Iris pigment epithelial cell (primary cell): ENCODE measurements at regions not wholly inside any gene's neighbourhood (a gene's known extent, or its start where the extent isn't known, plus 50 kb on each side); places are given as distances from the start of the nearest gene placed in this dataset.

ENCODE experiments used
- DNase-seq: peaks from one replicate; pipeline ENCODE4 v3.0.0-alpha.2; 2011; ENCODE audit warnings: low read depth

DNA sequence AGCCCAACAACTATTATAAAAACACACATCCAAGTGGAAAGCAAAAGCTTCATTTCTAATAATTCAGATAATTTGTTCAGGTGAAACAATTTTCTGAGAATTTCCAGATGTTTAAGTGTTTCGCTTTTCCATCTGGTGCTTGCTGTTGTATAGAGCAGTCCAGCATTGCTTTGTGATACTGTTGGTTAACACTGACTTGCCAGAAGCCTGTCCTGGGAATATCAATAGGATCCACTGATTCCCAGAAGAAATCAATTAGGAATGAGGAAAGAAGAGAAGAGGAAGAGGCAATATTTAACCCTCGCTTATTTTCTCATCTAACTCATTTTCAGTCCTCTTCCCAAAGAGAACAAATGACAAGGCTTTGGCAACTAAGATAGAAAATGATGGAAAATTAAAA is 94.9 kb upstream of the DDIT4L start:
- no peak for DNase-seq

DNA sequence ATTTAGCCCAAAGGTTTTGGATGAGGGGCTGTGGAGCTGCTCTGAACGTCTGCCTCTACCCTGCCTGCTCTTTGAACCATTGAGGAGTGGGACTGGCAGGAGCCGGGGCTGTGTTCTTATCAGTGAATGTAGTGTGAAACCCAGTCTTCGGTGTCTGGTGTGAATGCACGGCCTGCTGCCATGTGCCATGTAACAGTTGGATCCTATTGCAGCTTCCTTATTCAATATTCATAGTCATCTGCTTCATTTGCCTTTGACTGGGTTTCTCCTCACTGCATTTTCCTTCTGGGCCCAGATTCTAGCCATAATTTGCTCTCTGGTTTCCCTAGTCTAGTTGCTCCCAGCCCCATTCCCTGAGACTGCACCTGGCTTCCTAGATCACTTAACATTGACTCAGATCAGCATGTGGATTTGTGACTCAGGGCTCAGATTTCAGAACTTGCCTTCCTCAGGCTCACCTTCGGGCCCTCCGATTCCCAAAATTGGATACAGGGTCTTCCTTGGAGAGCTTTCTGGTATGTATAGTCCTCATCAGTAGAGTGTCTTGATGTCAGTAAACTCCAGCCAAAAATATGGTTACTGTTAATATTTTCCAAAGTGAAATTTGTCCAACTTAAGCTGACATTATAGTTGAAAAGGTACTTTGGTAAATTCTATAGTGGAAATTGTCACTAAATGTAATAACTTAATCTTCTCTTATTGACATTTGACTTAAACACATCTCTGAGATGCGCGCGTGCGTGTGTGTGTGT is 94.0 kb upstream of the DDIT4L start:
- DNase-seq = no peak

DNA sequence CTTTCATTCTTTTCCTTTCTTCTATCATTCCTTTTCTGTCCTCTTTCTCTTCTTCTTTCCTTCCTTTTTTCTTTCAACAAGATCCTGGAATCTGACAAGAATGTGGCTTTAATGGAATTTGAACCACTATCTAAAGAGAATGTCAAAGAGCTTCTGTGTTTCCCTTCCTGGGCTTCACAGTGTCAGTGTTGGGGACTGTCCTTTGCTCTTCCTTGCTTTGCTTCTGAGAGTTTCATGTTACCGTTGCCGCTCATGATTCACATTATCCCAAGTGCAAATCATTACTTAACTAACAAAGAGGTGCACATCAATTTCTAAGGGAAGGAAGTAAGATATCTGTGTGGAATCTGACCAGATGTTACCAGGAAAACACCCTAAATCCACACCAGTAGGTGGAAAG is 90.5 kb upstream of the DDIT4L start:
- DNase-seq = no peak

DNA sequence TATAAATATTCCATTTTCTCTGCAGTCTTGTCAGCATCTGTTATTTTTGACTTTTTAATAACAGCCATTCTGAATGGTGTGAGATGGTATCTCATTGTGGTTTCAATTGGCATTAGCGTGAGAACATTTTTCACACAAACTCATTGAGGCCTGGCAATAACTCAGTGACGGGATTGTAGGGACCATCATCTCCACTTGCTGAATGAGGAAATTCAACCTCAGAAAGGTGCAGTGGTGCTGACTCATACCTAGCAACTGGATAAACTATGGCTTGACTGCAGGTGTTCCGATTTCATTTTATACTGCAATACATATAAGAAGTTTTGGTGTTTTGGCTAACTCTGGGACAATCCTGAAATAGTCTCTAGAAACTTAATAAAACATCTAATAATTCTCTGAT is 88.3 kb upstream of the DDIT4L start:
- DNase-seq = no peak

DNA sequence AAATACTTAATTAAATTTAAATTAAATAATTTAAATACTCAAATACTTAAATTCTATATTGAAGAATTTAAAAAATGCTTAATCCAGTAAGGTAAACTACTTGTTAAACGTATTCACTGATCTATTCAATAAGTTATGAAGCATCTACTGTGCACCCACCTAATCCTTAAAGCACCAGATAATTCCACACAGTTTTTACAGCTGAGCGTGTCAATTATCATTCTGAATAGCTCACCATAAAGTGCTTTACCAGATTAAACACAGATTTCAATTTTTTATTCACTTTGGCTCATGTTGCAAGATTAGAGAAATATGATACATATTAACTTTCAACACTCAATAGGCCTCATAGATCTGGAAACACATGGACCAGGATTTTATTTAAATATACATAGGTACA is 79.2 kb upstream of the DDIT4L start:
- DNase-seq = no peak

DNA sequence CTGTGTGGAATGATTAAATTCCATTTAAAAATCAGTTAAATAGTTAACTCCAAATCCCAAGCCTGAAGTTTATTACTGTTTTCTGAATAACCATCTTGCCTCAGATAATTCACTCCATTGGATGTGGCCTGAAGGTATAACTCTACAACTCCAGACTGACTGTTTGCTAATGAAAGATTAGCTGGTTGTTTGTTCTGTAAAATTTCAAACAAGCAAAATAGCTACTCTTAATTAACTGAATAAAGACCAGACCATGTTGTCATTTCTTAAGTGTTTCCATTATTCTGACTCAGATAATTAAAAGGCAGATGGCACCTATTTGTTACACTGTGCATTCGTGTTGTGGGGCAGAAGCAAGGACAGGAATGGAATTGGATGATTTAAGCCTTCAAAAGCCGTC is 78.5 kb upstream of the DDIT4L start:
- DNase-seq = no peak

DNA sequence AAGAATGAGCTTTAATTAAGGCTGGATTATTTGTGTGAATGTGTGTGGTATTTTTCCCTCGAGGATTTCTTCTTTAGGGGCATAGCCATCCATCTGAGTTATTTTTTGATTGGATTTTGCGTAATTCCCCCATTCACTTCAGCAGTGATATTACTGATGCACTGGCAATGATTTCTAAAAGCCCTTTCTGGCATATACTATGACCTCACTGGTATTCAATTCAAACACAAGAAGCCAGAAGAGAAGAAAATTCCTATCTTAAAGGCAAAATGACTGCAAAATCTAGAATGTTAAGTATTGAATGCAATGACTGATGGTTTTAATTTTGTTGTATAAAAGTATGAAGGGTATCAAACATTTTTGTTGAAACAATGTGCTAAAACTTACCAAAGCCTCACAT is 71.1 kb upstream of the DDIT4L start:
- no peak for DNase-seq

DNA sequence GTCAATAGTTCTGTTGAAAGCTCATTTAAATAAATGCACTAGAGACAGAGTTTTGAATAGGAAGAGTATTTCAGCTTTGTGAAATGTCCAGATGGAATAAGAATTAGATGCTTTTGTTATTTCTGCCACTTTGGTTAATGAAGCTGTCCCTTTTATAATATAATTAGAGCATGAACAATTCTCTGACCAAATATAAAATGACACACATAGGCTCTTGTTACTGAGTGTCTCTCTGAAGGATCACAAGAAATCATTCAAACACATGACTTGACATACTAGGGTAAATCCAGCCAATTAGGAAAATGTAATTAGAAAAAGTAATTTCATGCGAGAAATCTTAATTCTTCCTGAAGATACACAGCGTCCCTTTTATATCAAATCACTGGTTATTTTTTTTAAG is 68.4 kb upstream of the DDIT4L start:
- no peak for DNase-seq

DNA sequence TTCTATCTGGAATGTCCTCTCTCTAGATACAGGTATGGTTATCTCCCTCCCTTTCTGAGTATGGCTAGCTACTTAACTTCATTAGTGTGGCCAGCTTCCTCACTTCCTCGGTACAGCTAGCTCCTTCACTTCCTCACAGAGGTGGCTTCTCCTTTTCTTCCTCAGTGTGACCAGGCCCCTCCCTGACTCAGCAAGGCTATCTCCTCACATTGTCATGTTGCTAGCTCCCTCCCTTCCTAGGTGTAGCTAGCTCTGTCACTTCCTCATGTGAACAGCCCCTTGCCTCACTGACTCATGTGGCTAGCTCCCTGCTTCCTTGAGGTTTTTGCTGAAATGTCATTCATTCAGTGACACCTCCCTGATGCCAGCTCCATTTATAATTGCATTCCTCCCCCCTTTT is 67.3 kb upstream of the DDIT4L start:
- peak; percentile 1 for DNase-seq

DNA sequence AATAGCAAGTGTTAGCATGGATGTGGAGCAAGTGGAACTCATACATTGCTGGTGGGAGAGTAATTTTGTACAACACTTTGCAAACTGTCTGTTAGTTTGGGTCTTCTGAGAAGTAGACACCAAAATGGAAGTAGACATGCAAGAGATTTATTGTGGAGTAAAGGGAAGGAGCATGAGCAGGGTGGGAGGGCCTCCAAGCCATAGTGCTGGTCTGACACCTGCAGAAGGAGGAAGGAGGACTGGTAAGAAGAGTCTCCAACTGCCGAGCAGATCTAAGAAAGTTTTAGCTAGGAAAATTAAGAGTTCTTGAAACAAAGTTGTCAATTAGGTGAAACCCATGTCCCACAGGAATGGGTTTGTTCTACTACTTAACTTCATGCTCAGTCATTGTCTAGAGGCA is 64.0 kb upstream of the DDIT4L start:
- DNase-seq = no peak

DNA sequence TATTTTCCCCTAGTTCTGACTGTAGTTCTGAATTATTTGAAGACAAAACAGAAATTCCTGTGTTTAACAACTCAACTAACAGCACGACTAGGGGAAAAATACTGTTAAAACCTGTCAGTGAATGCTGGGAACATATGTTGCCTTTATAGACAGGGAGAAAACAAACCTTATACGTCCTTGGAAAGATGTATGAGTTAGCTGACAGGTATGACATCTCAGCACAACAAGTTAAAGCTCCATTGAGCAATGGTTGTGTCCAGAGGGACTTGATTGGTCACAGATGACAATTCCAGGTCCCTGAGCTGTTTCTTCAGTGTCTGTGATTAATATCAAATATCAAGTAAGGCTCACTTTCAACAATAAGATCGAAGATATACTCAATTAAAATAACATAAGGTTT is 58.2 kb upstream of the DDIT4L start:
- DNase-seq = no peak

DNA sequence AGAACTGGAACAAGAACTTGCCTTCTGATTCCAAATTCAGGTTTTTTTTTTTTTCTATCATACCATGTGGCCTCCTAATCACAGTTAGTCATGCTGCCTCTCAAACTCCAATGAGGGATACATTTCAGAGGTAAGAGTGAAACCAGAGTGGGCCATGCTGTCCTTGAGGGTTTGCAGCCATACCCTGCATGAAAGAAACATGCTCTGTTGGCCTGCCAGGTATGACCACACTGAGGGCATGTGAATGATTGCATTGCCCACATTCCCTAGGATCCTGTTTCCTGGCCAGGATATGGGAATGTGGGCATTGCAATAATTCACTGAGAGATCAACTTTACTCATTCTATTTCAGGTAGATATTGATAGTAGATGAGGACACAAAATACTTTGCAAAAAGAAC is 56.4 kb upstream of the DDIT4L start:
- DNase-seq = no peak

DNA sequence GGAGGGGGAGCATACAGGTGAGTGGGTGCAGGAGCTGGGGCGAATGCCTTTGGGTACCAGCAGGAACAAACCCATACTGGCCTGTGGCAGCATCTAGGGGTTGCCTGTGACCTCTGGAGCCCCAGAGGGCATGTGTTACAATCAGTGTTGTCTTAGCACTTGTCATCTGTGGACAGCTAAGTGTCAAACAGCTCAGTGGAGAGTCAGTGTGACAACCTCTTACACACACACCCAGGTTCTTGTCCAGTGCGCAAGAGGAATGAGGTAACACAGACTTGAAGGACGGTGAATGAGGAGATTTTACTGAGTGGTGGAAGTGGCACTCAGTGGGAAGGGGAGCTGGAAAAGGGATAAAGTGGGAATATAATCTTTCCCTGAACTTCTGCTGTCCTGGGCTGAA is 54.1 kb upstream of the DDIT4L start:
- DNase-seq = no peak
